NOMO-1 treated with dmso at 0.1 percent for 144 hours (cell line): ENCODE measurements at regions not wholly inside any gene's neighbourhood (a gene's known extent, or its start where the extent isn't known, plus 50 kb on each side); places are given as distances from the start of the nearest gene placed in this dataset.
"Not testable (repeated sequence)": the region's sequence is repeated elsewhere in the genome, so short reads cannot be mapped to it uniquely, and the experiment has no call there.

Experiments
- DNase-seq: peaks from one replicate; lab custom pipeline; 2025; ENCODE audit not compliant: unreplicated experiment; lab: John Stamatoyannopoulos, UW

DNA sequence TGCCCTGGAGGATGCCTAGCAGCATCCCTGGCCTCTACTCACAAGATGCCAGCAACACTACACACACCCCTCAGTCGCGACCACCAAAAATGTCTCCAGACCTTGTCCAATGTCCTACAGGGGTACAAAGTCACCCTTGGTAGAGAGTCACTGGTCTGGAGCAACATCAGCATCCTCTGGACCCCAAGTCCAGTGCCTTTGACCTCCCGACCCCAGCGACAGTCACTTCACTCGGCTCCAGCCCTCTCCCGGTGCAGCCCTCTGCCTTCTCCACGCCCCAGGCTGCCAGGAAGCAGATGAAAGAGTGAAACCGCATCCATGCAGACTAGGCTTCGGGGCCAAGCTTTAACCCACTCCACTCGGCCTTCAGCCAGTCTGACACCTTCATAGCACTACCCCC lies 92.0 kb upstream of the SRSF6 start:
- no peak for DNase-seq

DNA sequence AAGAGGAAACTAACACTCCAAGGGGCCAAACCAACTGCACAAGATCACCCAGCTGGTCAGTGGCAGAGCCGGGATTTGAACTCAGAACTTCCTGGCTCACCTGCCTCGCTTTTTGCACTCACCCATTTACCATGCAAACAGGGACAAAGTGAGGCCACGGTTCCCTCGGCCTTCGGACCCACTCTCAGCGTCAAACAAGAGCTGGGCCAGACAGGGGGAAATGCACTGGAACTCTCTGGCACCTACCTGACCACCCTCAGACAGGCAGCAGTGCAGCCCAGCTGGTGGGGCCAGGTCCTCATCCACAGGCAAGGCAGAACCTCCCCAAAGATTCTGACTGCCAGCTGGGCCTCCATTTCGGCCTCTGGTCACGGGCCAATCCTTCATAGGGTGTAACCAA lies 93.7 kb upstream of the SRSF6 start:
- no peak for DNase-seq

DNA sequence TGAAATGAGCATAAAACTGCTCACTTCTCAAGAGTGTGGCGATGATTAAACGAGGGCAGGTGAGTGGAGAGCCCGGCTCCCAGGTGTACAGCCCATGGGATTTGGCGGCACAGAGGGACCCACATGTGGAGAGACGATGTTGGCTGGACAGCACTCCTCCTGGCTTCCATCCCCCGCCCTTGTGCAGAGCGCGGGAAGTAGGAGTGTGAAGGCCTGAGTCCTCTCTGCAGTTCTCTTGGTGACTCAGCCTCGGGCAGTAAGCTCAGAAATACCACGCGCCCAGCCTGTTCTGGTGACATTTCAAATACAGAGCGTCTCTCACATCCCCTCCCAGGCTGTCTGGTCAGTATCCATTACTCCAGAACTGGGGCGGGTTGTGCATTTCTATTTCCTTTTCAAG lies 94.2 kb upstream of the SRSF6 start:
- no peak for DNase-seq

- DNase-seq, result no peak
Observed at GRCh38 chr20:43361526-43361925, 96.2 kb upstream of the SRSF6 start.

- DNase-seq, result no peak
Observed at GRCh38 chr20:43360016-43360415, 97.7 kb upstream of the SRSF6 start.

- DNase-seq, result no peak
Observed at GRCh38 chr20:43358811-43359210, 98.9 kb upstream of the SRSF6 start.

GRCh38 chr20:43357352-43357751 lies 100.3 kb upstream of the SRSF6 start:
- DNase-seq, result no peak

- no peak for DNase-seq
Observed at GRCh38 chr20:43355610-43356009, 102.1 kb upstream of the SRSF6 start.

- no peak for DNase-seq
Observed at GRCh38 chr20:43352996-43353395, 104.7 kb upstream of the SRSF6 start.

DNA sequence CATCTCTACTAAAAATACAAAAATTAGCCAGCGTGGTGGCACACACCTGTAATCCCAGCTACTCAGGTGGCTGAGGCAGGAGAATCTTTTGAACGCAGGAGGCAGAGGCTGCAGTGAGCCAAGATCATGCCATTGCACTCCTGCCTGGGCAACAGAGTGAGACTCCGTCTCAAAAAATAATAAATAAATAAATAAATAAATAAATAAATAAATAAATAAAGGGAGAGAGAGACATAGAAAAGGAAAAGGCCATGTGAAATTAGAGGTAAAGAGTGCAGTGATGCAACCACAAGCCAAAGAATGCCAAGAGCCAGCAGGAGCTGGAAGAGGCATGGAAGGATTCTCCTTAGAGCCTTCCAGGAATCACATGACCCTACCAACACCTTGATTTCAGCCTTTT lies 107.0 kb upstream of the SRSF6 start:
- not testable (repeated sequence) for DNase-seq

- DNase-seq, result no peak
Observed at GRCh38 chr20:43349841-43350240, 107.9 kb upstream of the SRSF6 start.

GRCh38 chr20:43347839-43348238 lies 109.9 kb upstream of the SRSF6 start:
- not testable (repeated sequence) for DNase-seq

GRCh38 chr20:43345676-43346075 lies 112.0 kb upstream of the SRSF6 start:
- DNase-seq, result no peak

GRCh38 chr20:43341511-43341910 lies 116.2 kb upstream of the SRSF6 start:
- DNase-seq, result no peak

DNA sequence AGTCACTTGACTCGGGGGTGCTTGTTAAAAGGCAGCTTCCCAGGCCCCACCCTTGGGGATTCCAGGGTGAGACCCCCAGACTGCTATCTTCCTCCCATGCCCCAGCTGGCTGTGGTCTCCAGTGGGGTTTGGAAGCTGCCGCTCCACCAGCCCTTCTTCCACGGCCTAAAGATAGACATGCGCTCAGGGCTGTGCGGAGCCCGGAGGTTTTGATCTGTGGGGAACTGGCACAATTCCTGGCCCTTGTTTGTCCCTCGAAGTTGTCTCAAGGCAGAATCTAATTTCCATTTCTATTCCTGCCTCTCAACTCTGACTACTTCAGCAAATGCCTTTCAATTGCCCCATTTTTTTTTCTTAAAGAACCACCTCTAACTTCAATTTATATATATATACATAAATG lies 120.7 kb upstream of the SRSF6 start:
- no peak for DNase-seq

DNA sequence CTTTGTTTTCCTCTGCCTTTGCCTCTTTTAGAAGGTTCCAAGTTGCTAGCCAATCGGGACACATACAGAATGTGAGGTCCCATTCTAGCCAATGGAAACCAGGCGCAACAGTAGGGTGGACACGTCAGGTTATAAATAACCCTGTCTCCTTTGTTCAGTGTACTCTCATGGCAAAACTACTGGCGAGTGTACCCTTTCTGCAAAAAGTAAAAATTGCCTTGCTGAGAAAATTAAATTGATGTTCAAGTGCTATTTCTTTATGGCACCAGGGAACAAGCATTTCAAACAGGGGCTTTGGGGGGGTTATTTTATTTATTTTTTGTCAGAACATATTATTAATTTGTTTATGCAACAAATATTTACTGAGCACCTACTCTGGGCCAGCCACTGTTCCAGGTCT lies 123.6 kb upstream of the SRSF6 start:
- DNase-seq, result no peak

GRCh38 chr20:43331906-43332305 lies 125.8 kb upstream of the SRSF6 start:
- no peak for DNase-seq

GRCh38 chr20:43328697-43329096 lies 129.0 kb upstream of the SRSF6 start:
- no peak for DNase-seq

DNA sequence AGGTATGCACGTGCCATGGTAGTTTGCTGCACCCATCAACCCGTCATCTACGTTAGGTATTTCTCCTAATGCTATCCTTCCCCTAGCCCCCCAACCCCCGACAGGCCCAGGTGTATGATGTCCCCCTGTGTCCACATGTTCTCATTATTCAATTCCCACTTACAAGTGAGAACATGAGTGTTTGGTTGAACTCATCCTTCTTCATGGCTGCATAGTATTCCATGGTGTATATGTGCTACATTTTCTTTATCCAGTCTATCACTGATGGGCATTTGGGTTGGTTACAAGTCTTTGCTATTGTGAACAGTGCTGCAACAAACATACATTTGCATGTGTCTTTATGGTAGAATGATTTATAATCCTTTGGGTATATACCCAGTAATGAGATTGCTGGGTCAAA lies 130.5 kb upstream of the SRSF6 start:
- DNase-seq, result not testable (repeated sequence)

DNA sequence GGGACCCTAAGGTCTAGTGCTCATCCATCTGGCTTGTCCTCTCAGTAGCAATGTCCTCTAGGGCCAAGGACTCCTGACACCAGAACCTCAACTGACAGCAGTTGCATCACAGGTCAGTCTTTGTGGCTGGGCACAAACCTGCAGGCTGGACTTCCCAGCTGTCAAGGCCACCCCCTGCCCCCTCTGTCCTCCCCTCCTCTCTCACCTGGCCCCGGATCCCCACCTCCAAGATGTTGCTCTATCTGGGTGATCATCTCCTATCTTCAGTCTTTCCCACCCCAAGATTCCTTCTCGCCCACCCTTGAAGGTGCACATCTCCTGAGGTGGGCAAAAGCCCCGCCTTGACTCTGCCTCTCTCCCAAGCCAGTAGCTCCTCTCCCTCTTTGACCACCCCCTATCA lies 131.8 kb upstream of the SRSF6 start:
- no peak for DNase-seq

GRCh38 chr20:43323592-43323991 lies 133.9 kb upstream of the PTPRT start:
- no peak for DNase-seq

- DNase-seq, result no peak
Observed at GRCh38 chr20:43322851-43323250, 133.1 kb upstream of the PTPRT start.

DNA sequence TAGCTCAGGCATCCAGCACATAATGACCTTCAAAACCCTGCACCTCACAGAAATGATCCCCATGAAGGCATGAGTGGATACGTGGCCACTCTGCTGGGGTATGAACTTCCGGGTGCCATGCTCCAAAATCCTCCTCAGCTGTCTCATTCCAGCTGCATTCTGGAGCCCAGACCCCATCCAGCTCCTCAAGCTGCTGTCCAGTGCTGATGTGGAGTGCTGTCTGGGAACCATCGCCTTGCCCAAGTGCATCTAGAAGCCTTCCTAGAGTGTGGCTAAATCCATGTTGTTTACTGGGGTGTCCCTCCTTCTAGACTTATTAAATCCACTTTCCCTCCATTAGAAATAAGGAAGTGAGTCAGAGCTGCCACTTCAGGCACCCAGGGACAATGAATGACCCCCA lies 130.8 kb upstream of the PTPRT start:
- no peak for DNase-seq

- no peak for DNase-seq
Observed at GRCh38 chr20:43318755-43319297, 129.1 kb upstream of the PTPRT start.
